SK-N-DZ (cell line): ENCODE measurements at regions not wholly inside any gene's neighbourhood (a gene's known extent, or its start where the extent isn't known, plus 50 kb on each side); places are given as distances from the start of the nearest gene placed in this dataset.

Experiments used
- DNase-seq: peaks from one replicate; pipeline ENCODE4 v3.0.0-alpha.2; 2015; ENCODE audit warnings: low spot score

GRCh38 chr6:18335948-18336347 lies 51.2 kb upstream of the RNF144B start:
- DNase-seq = no peak

DNA sequence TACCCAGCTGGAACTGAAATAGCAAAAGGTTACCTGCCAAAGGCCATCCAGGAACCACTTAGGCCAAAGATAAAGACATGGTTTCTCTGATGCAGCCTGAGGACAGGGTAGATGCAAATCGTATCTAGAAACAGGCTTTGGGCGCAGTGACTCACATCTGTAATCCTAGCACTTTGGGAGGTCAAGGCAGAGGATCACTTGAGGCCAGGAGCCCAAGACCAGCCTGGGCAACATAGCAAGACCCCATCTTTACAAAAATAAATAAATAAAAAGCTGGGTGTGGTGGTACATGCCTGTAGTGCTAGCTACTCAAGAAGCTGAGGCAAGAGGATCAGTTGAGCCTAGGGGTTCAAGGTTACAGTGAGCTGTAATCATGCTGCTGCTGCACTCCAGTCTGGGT lies 52.9 kb upstream of the RNF144B start:
- no peak for DNase-seq

DNA sequence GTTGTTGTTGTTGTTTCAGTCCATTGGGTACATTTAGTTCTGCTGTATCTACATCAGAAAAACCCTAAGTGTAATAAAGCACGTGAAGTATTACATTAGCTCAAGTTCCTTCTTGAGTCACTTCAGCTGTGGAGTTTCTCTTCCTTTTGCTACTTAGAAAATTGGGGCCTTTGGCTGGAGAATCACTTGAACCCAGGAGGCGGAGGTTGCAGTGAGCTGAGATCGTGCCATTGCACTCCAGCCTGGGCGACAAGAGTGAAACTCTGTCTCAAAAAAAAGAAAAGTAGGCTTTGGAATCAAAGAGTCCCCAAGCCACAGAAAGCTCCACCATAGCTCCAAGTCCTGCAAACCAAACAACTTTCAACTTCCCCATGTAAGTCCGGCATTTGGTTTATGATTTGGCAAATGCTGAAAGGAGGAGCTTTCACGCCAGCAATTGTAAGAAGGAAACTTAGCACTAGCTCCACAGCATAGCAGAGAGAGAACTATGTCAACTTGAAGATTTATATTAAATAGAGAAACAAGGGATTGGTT lies 56.5 kb upstream of the RNF144B start:
- no peak for DNase-seq

GRCh38 chr6:18329776-18330175 lies 57.4 kb upstream of the RNF144B start:
- DNase-seq = no peak

GRCh38 chr6:18328540-18328939 lies 58.6 kb upstream of the RNF144B start:
- no peak for DNase-seq

GRCh38 chr6:18328070-18328469 lies 59.1 kb upstream of the RNF144B start:
- no peak for DNase-seq

DNA sequence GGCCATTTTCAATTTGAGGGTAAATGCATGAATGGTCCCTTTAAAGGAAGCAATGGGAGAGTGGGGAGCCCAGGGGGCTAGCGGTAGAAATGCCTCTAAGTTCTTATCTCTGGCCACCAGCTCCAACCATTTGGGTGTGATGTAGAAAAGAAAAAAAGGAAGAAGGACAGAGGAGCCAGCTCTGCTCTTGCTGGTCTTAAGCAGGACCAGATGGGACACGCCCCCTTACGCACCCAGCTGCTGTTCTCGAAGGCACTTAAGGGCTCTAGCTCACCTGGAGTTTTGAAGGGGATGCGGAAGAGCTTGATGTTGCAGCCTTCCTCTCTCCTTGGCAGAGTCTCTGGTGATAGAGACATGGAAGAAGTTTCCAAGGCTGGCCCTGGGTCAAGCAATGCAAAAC lies 59.5 kb upstream of the RNF144B start:
- DNase-seq = peak; percentile 5

DNA sequence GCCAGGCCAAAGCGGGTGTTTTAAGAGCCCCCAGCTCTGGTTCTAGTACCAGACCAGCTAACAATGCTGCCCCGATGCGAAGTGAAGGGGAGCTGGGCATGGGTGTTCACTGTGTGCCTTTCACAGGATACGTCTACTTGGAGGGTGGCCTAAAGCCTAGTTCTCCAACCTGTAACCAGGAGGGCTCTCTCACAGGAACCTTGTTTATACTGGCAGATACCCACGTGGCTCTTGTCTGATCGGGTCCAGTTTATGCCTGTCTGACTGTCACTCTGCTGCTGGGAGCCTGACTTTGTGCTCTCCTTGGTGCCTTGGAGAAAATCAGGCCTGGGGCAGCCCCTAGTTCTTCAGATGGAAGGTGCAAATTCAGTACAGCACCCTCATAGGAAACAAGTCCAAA lies 60.2 kb upstream of the RNF144B start:
- no peak for DNase-seq

GRCh38 chr6:18326001-18326400 lies 61.1 kb upstream of the RNF144B start:
- DNase-seq = no peak

DNA sequence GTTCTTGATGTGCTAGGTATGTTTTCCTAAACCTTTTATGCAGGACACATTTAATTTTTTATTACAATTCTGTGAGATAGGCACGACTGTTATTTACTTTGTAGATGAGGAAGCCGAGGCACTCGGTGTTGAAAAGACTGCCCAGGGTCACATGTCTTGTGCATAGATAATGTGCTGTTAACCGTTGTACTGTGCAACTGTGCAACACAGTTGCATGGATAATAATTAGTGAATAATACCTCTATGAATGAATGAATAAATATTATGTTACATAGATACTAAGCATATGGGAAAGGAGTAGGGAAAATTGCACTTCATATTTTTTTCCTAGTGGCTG lies 60.3 kb upstream of the DEK start:
- DNase-seq = no peak

GRCh38 chr6:18323935-18324705 lies 59.8 kb upstream of the DEK start:
- DNase-seq = peak; percentile 40

GRCh38 chr6:18317850-18318249 lies 53.5 kb upstream of the DEK start:
- no peak for DNase-seq

DNA sequence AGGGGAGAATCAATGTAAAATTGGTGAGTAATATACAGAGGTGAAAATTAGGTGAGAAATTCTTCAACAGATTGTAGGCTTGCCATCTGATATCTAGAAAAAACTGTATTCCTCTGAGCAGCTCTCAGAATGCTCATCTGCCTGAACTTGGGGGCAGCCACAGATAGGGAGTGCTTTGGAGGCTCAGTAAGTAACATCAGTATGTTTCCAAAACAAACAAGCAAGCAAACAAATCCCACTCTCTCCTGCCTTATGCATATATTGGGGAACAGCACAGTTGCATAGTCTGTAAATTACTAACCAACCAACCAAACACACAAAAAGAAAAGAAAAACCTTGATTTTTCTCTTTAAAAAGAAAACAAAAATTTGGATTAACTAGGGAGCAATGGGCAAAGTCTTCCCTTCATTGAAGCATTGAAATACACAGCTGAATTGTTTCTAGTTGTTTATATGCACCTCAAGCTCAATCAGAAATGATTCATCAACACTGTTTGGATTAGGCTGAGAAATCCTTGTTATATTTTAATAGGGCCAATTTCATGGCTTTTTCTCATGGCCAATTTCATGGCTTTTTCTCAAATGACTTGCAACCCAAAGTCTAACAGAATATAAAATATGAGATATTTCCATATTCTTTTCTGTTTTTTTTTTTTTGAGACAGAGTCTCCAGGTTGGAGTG lies 50.1 kb upstream of the DEK start:
- no peak for DNase-seq
